Muscle of leg (tissue), 3 donors: ENCODE measurements at regions not wholly inside any gene's neighbourhood (a gene's known extent, or its start where the extent isn't known, plus 50 kb on each side); places are given as distances from the start of the nearest gene placed in this dataset.
A peak's percentile ranks its signal among the peaks of the same experiment; 100 is the strongest.

Experiments used
- DNase-seq: peaks from one replicate; pipeline ENCODE4 v3.0.0; 2013
- H3K27ac ChIP-seq: one replicate; pipeline ENCODE4 v1.5.1; 2013; ENCODE audit warnings: mild to moderate bottlenecking, low read length, control low read depth
- H3K27me3 ChIP-seq: one replicate; pipeline ENCODE4 v1.6.1; 2013; ENCODE audit warnings: low read length; ENCODE audit not compliant: control insufficient read depth, insufficient read depth
- H3K36me3 ChIP-seq: one replicate; pipeline ENCODE4 v1.6.1; 2013; ENCODE audit warnings: low read length; ENCODE audit not compliant: control insufficient read depth, insufficient read depth
- H3K4me1 ChIP-seq: one replicate; pipeline ENCODE4 v1.6.1; 2013; ENCODE audit warnings: low read length; ENCODE audit not compliant: control insufficient read depth, insufficient read depth
- H3K4me3 ChIP-seq: one replicate; pipeline ENCODE4 v1.5.1; 2013; ENCODE audit warnings: low read length, control low read depth
- H3K9me3 ChIP-seq: replicated peaks from 2 replicates; pipeline ENCODE4 v1.6.1; 2013; ENCODE audit warnings: low read depth, low read length; ENCODE audit not compliant: control insufficient read depth
- WGBS: methylation state at CpG from one replicate; pipeline ENCODE4 v1.1.5; 2013; ENCODE audit warnings: missing lambda C conversion rate; ENCODE audit not compliant: insufficient coverage; 5-methylcytosine and 5-hydroxymethylcytosine counted together

DNA sequence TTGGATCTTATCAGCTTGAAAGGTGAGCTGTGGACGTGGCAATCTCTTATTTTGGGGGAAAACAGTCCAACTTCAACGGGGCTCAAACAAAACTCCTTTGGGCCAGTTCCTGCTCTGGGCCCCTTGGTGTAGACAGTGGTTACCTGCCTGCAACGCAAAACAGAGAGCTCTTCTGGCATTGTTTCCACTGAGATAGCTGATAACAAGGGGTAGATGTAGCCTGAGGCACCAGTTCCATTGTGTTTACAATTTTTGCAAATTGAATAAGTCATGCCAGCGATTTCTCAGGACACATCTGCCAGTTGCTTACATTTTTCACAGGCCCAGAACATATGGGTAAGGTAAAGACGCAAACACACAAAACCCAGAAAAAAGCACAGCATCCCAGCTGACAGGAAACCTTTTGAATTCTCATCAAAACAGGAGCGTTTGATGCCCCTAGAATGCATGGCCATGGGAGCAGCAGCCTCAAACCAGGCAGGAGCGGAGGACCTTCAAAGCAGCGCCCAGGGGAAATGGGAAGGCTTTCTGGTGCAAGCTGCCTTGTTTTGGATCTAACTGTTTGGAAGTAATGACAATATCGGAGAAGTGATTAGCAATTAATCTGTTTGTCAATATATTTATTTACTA is 259.7 kb downstream of the AACS start:
- no peak overlapping the region for H3K27ac ChIP-seq
- 61% methylated on average over 7 of the region's 9 CpGs for WGBS
- no peak for DNase-seq
- H3K4me1 ChIP-seq: no peaks in the 10 kb centered on the region
- no peaks in the 10 kb centered on the region for H3K36me3 ChIP-seq
- H3K9me3 ChIP-seq: no peaks in the 10 kb centered on the region
- peaks cover 9% of the 10 kb centered on the region for H3K27me3 ChIP-seq
- no peak overlapping the region for H3K4me3 ChIP-seq

DNA sequence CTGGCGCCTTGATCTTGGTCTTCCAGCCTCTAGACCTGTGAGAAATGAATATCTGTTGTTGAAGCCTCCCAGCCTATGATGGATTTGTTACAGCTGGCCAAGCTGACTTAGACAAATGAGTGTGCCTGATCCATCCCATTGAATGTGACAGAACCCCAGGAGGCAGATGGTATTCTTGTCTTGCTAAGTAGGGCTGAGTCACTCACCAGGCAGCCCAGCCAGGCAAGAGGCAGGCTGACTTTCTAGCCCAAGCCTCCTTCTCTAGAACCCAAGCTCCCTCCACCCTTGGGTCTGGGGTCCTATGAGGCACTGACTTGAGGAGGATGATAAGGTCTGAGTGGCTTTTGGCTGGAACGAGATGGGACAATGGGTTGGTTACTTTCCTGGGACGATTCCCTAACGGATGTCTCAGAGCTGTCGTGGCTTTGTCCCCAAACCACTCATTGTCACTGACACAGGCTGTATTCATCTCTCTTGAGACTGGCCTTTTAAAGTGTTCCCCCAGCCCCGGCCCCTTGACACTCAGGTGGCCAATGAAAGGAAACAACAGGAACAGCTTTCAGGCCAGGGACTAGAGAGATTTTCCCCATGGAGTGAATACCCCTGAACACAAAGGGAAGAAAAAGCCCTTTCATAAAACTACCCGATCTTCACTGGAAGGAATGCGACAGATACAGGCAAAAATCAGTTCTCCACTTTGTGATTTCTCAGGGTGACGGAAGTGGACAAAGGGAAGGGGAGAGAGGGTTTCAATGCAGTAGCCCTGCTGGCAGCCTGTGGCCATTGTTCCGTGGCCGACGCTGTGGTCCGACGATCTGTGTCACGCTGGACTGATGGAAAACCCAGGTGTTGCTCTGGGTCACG is 264.2 kb downstream of the AACS start:
- H3K27me3 ChIP-seq: peaks cover 16% of the 10 kb centered on the region
- no peaks in the 10 kb centered on the region for H3K36me3 ChIP-seq
- no peaks in the 10 kb centered on the region for H3K9me3 ChIP-seq
- H3K4me1 ChIP-seq: peaks cover 2% of the 10 kb centered on the region
- H3K27ac ChIP-seq: no peak overlapping the region
- no peak for DNase-seq
- WGBS: 86% methylated on average over 13 of the region's 16 CpGs
- no peak overlapping the region for H3K4me3 ChIP-seq

DNA sequence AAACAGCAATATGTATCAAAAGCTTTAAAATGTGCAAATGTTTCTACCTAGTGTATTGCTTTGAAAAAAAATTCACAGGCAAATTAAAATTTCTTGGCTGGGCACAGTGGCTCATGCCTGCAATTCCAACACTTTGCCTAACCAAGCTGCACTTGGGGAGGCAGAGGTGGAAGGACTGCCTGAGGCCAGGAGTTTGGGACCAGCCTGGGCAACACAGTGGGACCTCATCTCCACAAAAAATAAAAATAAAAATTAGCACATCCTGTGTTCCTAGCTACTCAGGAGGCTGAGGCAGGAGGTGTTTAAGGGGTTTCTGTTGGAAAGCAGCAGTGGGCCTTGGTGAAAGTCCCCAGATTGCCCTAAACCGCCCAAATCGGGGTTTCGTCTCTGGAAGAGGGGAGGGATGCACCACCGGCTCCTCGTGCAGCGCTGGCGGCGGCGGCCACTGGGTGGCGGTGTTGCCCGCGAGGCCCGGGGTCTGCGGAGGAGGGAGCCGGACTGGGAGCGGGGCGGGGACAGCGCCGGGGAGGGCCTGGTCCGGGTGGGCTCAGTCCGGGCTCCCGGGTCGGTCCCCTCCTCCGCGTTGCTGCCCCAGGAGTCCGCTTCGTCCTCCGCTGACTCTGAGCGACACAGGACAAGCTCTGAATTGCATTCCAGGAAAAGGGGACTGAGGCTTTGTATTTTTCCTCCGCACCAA is 265.6 kb downstream of the AACS start:
- peaks cover 16% of the 10 kb centered on the region for H3K27me3 ChIP-seq

DNA sequence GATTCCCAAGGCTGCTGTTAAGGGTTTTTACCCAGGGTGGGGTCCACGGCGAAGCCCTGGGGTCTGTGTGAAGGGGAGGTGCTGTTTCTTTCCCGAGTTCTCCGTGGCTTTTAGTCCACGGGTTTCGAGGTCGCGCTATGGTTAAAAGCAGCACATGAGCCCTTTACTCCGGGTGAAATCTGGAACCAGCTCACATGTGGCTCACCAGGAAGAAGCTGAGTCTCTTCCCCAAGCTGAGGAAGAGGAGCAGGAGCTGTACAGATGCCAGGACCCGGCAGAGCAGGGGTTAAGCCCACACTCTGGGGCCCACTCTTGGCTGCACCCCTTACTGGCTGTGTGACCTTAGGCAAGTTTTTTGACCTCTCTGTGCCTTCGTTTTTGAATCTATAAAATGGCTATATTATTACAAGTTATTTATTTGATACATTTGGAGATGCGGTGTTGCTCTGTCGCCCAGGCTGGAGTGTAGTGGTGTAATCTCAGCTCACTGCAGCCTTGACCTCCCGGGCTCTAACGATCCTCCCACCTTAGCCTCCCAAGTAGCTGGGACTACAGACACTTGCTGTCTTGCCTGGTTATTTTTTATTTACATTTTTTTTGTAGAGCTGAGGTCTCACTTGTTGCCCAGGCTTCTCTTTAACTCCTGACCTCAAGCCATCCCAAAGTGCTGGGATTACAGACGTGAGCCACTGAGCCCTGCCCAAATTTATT is 266.3 kb downstream of the AACS start:
- Histone ChIP-seq H3K27me3 (peaks cover 16% of the 10 kb centered on the region), H3K9me3 (no peaks in the 10 kb centered on the region), H3K27ac (no peak overlapping the region), H3K4me3 (peak overlapping the region; percentile 38), H3K4me1 (peaks cover 2% of the 10 kb centered on the region), H3K36me3 (no peaks in the 10 kb centered on the region)
- WGBS: 6% methylated on average over 10 of the region's 16 CpGs
- DNase-seq: no peak

More for the DNA sequence above, 265.6 kb downstream of the AACS start:
- Histone ChIP-seq H3K4me1 (peaks cover 2% of the 10 kb centered on the region), H3K27ac (no peak overlapping the region), H3K9me3 (no peaks in the 10 kb centered on the region), H3K4me3 (peak overlapping the region; percentile 38), H3K36me3 (no peaks in the 10 kb centered on the region)
- WGBS: 2% methylated on average over 28 of the region's 30 CpGs
- DNase-seq: peak; percentile 54

DNA sequence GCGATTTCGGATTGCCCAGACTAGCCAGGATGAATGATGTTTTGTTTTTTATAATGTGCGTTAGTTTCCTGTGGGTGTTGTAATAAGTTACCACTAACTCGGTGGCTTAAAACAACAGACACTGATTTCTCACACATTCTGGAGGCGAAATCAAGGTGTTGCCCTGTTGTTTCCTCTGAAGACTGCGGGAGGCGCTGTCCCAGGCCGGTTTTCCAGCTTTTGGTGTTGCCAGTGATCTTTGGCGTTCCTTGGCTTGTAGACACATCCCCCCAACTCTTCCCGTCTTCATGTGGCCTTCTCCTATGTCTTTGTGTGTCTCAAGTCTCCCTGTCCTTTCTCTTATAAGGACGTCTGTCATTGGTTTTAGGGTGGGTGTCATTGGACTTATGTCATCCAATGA is 267.7 kb downstream of the AACS start:
- H3K9me3 ChIP-seq: no peaks in the 10 kb centered on the region
- H3K4me3 ChIP-seq: no peak overlapping the region
- no peak for DNase-seq
- H3K27ac ChIP-seq: no peak overlapping the region
- 72% methylated on average over 5 of the region's 11 CpGs for WGBS
- H3K27me3 ChIP-seq: peaks cover 16% of the 10 kb centered on the region
- H3K4me1 ChIP-seq: peaks cover 2% of the 10 kb centered on the region
- no peaks in the 10 kb centered on the region for H3K36me3 ChIP-seq

DNA sequence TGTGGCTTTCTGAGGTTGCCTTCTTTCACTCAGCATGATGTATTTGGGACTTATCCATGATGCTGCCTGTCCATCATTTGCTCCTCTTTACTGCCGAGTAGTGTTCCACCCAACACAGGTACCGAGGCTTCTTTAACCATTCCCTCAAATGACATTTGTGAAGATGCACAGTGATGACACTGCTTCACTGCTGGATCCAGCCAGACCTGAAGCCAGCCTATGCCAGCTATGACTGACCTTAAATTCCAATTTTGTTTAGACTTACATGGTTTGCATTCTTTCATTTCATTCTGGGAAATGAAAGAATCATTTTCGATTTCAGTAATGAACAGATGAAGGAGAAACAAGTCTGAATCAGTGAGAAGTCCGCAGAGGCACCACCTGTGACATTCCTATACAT is 271.0 kb downstream of the AACS start:
- H3K4me1 ChIP-seq: no peaks in the 10 kb centered on the region
- 88% methylated on average over 4 of the region's 4 CpGs for WGBS
- H3K9me3 ChIP-seq: no peaks in the 10 kb centered on the region
- peaks cover 3% of the 10 kb centered on the region for H3K27me3 ChIP-seq
- H3K4me3 ChIP-seq: no peak overlapping the region
- no peaks in the 10 kb centered on the region for H3K36me3 ChIP-seq
- H3K27ac ChIP-seq: no peak overlapping the region
- DNase-seq: no peak

DNA sequence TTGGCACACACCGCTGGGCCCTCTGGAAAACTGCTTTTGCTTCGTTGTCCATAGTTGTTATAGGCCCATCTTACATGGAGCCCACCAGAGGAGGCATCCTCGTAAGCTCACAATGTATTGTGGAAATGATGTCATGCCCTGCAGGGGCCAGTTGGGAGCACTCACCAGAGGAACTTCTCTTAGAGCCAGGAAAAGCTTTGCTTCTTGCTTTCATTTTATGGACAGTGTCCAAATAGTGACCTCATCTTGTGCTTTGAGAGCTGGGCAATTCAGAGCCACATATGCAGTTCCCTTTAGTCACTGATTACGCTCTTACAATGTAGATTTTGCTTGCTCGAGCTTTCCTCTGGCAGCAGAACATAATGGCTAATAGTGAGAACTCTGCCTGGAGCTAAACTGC is 275.6 kb downstream of the AACS start:
- peaks cover 4% of the 10 kb centered on the region for H3K4me1 ChIP-seq
- H3K27ac ChIP-seq: peak overlapping the region; percentile 60
- no peaks in the 10 kb centered on the region for H3K27me3 ChIP-seq

DNA sequence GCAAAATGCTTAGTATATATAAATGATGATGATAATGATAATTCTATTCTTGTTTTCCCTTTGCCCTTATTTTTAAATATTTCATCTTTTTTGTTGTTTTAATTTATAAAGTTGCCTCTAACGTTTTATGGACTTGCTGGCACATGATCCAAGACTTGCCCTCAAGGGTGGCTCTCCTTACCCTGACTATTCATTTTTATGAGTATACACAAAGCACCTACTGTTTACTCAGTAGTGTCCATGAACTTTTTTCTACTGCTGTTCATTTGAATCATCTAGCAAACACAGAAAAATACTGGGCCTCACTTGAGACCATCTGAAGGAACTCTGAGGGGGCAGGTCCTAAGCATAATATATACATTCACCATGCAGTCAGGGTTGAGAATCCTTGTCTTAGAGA is 276.2 kb downstream of the AACS start:
- no peak overlapping the region for H3K27ac ChIP-seq
- no CpG with 5 or more reads among the region's 1 CpG for WGBS
- H3K9me3 ChIP-seq: no peaks in the 10 kb centered on the region
- no peaks in the 10 kb centered on the region for H3K27me3 ChIP-seq
- no peak for DNase-seq
- no peak overlapping the region for H3K4me3 ChIP-seq
- no peaks in the 10 kb centered on the region for H3K36me3 ChIP-seq
- H3K4me1 ChIP-seq: peaks cover 4% of the 10 kb centered on the region

More for the DNA sequence above, 275.6 kb downstream of the AACS start:
- peak; percentile 96 for DNase-seq
- WGBS: 16% methylated on average over 3 of the region's 5 CpGs
- Histone ChIP-seq H3K9me3 (no peaks in the 10 kb centered on the region), H3K36me3 (no peaks in the 10 kb centered on the region), H3K4me3 (no peak overlapping the region)

DNA sequence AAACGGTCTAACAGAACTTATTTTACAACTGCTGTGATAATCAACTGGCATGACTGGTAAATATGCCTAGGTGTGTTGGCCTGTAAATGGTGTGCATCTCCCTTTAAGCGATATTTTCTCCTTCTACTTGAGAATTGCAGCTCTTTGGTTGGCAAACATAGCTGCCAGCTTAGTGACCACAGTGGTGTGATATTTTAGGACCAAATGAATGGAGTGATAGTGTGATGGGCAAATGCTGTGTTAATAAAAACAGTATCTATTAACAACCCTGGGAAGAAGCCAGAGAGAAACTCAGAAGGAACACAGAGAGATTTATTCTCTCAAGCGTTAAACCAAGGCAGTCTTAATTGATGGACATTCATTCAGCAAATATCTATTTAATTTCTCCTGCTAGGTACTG is 278.4 kb downstream of the AACS start:
- H3K27ac ChIP-seq: no peak overlapping the region
- no peak for DNase-seq
- H3K27me3 ChIP-seq: no peaks in the 10 kb centered on the region
- WGBS: 100% methylated on average over 1 of the region's 3 CpGs
- no peaks in the 10 kb centered on the region for H3K9me3 ChIP-seq
- H3K4me3 ChIP-seq: no peak overlapping the region
- no peaks in the 10 kb centered on the region for H3K36me3 ChIP-seq
- peaks cover 4% of the 10 kb centered on the region for H3K4me1 ChIP-seq

DNA sequence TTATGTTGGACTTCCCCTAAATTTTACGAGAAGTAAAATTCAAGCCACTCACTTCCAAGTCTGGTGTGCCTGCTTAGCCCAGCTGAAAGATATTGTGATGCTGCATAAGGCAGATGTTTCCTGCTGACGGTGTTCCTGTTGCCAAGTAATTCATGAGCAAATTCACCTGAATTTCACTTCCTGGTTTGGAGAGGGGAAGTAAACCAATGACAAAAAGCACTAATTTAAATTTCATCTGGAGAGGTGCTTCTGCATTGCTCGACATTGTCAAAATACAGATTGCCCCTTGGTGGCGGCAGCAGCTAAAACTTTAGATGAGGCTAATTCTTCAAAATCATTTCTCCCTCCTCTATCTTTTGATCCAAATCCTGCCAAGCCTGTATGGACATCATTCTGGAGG is 281.1 kb downstream of the AACS start:
- H3K27me3 ChIP-seq: no peaks in the 10 kb centered on the region
- peak; percentile 49 for DNase-seq
- no peak overlapping the region for H3K27ac ChIP-seq
- no peaks in the 10 kb centered on the region for H3K36me3 ChIP-seq
- no peaks in the 10 kb centered on the region for H3K9me3 ChIP-seq
- H3K4me3 ChIP-seq: no peak overlapping the region
- H3K4me1 ChIP-seq: peaks cover 4% of the 10 kb centered on the region
- no CpG with 5 or more reads among the region's 4 CpGs for WGBS
